VCaP (cell line): ENCODE measurements at regions not wholly inside any gene's neighbourhood (a gene's known extent, or its start where the extent isn't known, plus 50 kb on each side); places are given as distances from the start of the nearest gene placed in this dataset.
"Not testable (repeated sequence)": the region's sequence is repeated elsewhere in the genome, so short reads cannot be mapped to it uniquely, and the experiment has no call there.

Source experiments
- H3K27ac ChIP-seq: fragments of 450-650 bp; 2 replicates; pipeline ENCODE4 v1.5.1; 2017
- CTCF ChIP-seq: fragments of 450-650 bp; conservative IDR thresholded peaks from 2 replicates; pipeline ENCODE4 v1.5.1; 2017; ENCODE audit warnings: mild to moderate bottlenecking, moderate library complexity

GRCh38 chr18:2148823-2149222, 422.5 kb downstream of the METTL4 start:
- no peak for TF ChIP-seq CTCF
- no peak overlapping the region for H3K27ac ChIP-seq

- H3K27ac ChIP-seq = no peak overlapping the region
- no peak for TF ChIP-seq CTCF
Measured at GRCh38 chr18:2150566-2150965, 420.7 kb downstream of the METTL4 start.

GRCh38 chr18:2154278-2154677, 417.0 kb downstream of the METTL4 start:
- TF ChIP-seq CTCF = no peak

GRCh38 chr18:2164644-2165550, 406.4 kb downstream of the METTL4 start:
- H3K27ac ChIP-seq = no peak overlapping the region
- no peak for TF ChIP-seq CTCF

More at GRCh38 chr18:2154278-2154677, 417.0 kb downstream of the METTL4 start:
- H3K27ac ChIP-seq = no peak overlapping the region

- not testable (repeated sequence) for H3K27ac ChIP-seq
Measured at GRCh38 chr18:2166876-2167275, 404.4 kb downstream of the METTL4 start.

- H3K27ac ChIP-seq = no peak overlapping the region
- no peak for TF ChIP-seq CTCF
Measured at GRCh38 chr18:2168022-2168421, 403.3 kb downstream of the METTL4 start.

GRCh38 chr18:2169656-2170055, 401.6 kb downstream of the METTL4 start:
- no peak for TF ChIP-seq CTCF
- H3K27ac ChIP-seq = no peak overlapping the region
